ENCODE measurements at regions not wholly inside any gene's neighbourhood (a gene's known extent, or its start where the extent isn't known, plus 50 kb on each side); places are given as distances from the start of the nearest gene placed in this dataset.

- DNase-seq (ENCODE audit: low spot score) = no peak
- Mint-ChIP-seq H3K4me1 (ENCODE audit: low read depth in 2 of 2) (peaks cover 0 to 3% of the 10 kb centered on the region in 2 donors), H3K9me3 (no peaks in the 10 kb centered on the region), H3K4me3 (no peak overlapping the region), H3K27me3 (no peaks in the 10 kb centered on the region), H3K27ac (no peak overlapping the region), H3K36me3 (no peaks in the 10 kb centered on the region)
- no peak for ATAC-seq
Measured at GRCh38 chr7:138228769-138229168, 152.5 kb downstream of the AKR1D1 start.

GRCh38 chr7:138233189-138233588, 156.9 kb downstream of the AKR1D1 start:
- Mint-ChIP-seq H3K4me1 (ENCODE audit: low read depth in 2 of 2) (no peaks in the 10 kb centered on the region), H3K9me3 (no peaks in the 10 kb centered on the region), H3K4me3 (no peak overlapping the region), H3K36me3 (no peaks in the 10 kb centered on the region), H3K27ac (no peak overlapping the region), H3K27me3 (no peaks in the 10 kb centered on the region)
- DNase-seq (ENCODE audit: low spot score) = no peak
- ATAC-seq = no peak

DNA sequence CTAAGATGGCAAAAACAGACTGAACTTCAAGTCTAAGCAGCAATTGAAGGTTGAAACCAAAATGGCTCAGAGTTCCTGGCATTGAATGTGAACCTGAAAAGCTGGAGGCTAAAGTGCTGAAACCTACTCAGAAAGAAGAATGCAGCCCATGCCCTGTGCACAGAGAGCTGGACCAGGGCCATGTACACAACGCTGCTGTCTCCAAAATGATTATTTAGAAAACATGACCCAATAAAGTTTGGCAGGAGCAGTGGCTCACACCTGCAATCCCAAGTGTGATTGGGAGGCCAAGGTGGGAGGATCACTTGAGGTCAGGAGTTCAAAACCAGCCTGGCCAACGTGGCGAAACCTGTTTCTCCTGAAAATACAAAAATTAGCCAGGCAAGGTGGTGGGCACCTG, 158.9 kb downstream of the AKR1D1 start:
- Mint-ChIP-seq H3K36me3 (no peaks in the 10 kb centered on the region), H3K27ac (no peak overlapping the region), H3K4me1 (ENCODE audit: low read depth in 2 of 2) (no peaks in the 10 kb centered on the region), H3K27me3 (no peaks in the 10 kb centered on the region), H3K9me3 (peaks cover 3% of the 10 kb centered on the region), H3K4me3 (no peak overlapping the region)
- ATAC-seq = no peak
- no peak for DNase-seq (ENCODE audit: low spot score)

DNA sequence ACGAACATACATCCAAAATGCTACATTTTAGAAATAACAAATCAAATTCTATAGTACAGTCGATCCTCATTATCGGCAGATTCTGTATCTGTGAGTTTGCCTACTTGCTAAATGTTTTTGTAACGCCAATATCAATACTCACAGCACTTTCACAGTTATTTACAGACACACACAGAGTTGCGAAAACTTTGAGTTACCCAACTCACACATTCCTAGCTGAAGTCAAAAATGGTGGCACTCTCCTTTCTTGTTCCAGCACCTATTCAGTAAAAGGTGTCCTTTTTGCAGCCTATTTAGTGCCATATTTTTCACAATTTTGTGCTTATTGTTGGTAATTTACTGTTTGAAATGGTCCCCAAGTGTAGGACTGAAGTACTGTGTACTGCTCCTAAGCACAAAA, 161.7 kb downstream of the AKR1D1 start:
- no peaks in the 10 kb centered on the region for H3K4me1 Mint-ChIP-seq (ENCODE audit: low read depth in 2 of 2)
- H3K27me3 Mint-ChIP-seq = no peaks in the 10 kb centered on the region
- no peak overlapping the region for H3K4me3 Mint-ChIP-seq
- H3K27ac Mint-ChIP-seq = no peak overlapping the region
- DNase-seq (ENCODE audit: low spot score) (no peak), ATAC-seq (no peak)
- no peaks in the 10 kb centered on the region for H3K36me3 Mint-ChIP-seq
- peaks cover 3% of the 10 kb centered on the region for H3K9me3 Mint-ChIP-seq

DNA sequence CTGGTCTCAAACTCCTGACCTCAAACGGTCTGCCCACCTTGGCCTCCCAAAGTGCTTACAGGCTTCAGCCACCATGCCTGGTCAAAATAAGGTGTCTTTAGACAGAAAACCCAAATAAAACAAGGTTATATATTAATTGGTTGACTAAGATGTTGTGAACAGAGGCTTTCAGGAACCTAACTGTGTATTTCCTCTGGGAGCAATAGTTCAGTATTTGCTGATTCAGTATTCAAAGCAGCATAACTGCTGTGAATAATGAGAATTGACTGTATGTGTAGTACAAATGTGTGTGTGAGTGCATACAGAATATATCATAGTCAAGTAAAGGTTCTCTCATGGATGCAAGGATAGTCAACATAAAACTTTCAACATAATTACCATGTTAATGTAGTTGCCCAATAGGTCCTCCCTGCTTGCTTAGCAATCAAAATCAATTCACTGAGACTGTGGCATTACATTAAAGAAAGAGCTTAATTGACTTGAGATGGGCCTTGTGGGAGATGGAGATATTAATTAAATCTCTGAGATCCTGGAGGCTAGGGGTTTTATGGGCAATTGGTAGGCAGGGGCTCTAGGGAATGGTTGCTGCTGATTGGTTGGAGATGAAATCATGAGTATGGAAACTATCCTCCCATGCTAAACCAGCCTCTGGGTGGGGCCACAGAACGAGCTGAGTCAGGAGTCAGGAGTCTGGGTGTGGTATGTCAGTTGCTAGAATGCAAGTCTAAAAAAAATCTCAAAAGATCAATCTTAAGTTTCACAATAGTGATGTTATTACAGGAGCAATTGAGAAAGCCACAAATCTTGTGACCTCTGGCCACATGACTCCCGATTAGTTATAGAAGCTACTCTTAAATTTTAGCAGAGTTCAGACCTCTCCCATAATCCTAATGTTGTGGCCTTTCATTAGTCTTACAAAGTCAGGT, 162.7 kb downstream of the AKR1D1 start:
- no peak overlapping the region for H3K27ac Mint-ChIP-seq
- H3K4me3 Mint-ChIP-seq = no peak overlapping the region
- no peaks in the 10 kb centered on the region for H3K4me1 Mint-ChIP-seq (ENCODE audit: low read depth in 2 of 2)
- ATAC-seq = no peak
- no peaks in the 10 kb centered on the region for H3K27me3 Mint-ChIP-seq
- no peaks in the 10 kb centered on the region for H3K36me3 Mint-ChIP-seq
- H3K9me3 Mint-ChIP-seq = peaks cover 3% of the 10 kb centered on the region
- no peak for DNase-seq (ENCODE audit: low spot score)

DNA sequence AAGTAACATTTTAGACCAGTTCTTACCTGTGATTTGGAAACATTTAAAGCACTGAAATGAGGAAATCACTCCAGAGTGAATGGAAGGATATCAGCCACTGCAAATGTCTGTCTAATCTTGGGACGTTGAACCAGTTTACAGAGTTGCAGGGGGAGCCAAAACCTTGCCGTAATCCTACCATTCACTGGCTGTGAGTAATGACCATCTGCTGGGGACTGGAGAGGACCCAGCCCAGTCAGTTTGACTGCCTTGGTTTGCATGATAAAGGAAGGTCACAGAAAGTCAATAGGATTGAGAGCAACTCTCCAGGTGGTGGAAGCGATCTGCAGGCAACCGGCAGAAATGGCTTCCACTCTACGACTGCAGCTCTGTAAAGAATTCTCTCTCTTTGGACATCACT, 167.2 kb downstream of the AKR1D1 start:
- ATAC-seq (no peak), DNase-seq (ENCODE audit: low spot score) (no peak)
- Mint-ChIP-seq H3K9me3 (peaks cover 9% of the 10 kb centered on the region), H3K27me3 (peaks cover 0 to 15% of the 10 kb centered on the region in 2 donors), H3K4me3 (no peak overlapping the region), H3K36me3 (no peaks in the 10 kb centered on the region), H3K4me1 (ENCODE audit: low read depth in 2 of 2) (no peaks in the 10 kb centered on the region), H3K27ac (no peak overlapping the region)

- H3K4me1 Mint-ChIP-seq (ENCODE audit: low read depth in 2 of 2) = no peaks in the 10 kb centered on the region
- H3K27ac Mint-ChIP-seq = no peak overlapping the region
- DNase-seq (ENCODE audit: low spot score) (no peak), ATAC-seq (no peak)
- H3K27me3 Mint-ChIP-seq = peaks cover 0 to 15% of the 10 kb centered on the region in 2 donors
- H3K4me3 Mint-ChIP-seq = no peak overlapping the region
- H3K9me3 Mint-ChIP-seq = peaks cover 9% of the 10 kb centered on the region
- H3K36me3 Mint-ChIP-seq = no peaks in the 10 kb centered on the region
Measured at GRCh38 chr7:138243836-138244235, 167.6 kb downstream of the AKR1D1 start.

- DNase-seq (ENCODE audit: low spot score) = no peak
- Mint-ChIP-seq H3K27me3 (peaks cover 0 to 15% of the 10 kb centered on the region in 2 donors), H3K27ac (no peak overlapping the region), H3K9me3 (peaks cover 7% of the 10 kb centered on the region), H3K4me1 (ENCODE audit: low read depth in 2 of 2) (no peaks in the 10 kb centered on the region), H3K36me3 (no peaks in the 10 kb centered on the region), H3K4me3 (no peak overlapping the region)
- ATAC-seq = no peak
Measured at GRCh38 chr7:138244606-138245005, 168.3 kb downstream of the AKR1D1 start.

DNA sequence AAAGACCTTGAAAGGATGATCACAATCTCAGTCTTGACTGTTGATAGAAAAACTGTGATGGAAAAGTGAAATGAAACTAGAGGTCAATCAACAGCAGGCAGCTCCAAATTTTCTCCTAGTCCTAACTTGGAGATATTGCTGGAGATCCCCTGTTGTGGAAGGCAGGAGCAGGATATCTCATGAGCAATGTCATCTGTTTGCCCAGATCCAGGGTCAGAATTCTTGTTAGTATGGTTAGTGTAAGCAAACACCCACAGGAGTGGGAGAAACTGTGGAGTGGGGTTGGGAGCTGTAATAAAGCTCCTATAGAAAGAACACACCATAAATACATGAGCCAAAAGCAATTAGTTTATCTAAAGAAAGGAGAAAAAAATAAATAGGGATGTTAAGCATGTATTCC, 169.0 kb downstream of the AKR1D1 start:
- no peaks in the 10 kb centered on the region for H3K4me1 Mint-ChIP-seq (ENCODE audit: low read depth in 2 of 2)
- peaks cover 7% of the 10 kb centered on the region for H3K9me3 Mint-ChIP-seq
- ATAC-seq (no peak), DNase-seq (ENCODE audit: low spot score) (no peak)
- H3K36me3 Mint-ChIP-seq = no peaks in the 10 kb centered on the region
- H3K27ac Mint-ChIP-seq = no peak overlapping the region
- H3K27me3 Mint-ChIP-seq = peaks cover 0 to 15% of the 10 kb centered on the region in 2 donors
- no peak overlapping the region for H3K4me3 Mint-ChIP-seq

GRCh38 chr7:138245682-138246081, 169.4 kb downstream of the AKR1D1 start:
- Mint-ChIP-seq H3K4me3 (no peak overlapping the region), H3K27ac (no peak overlapping the region), H3K36me3 (no peaks in the 10 kb centered on the region), H3K4me1 (ENCODE audit: low read depth in 2 of 2) (no peaks in the 10 kb centered on the region), H3K9me3 (peaks cover 7% of the 10 kb centered on the region), H3K27me3 (peaks cover 0 to 15% of the 10 kb centered on the region in 2 donors)
- DNase-seq (ENCODE audit: low spot score) = no peak
- no peak for ATAC-seq

DNA sequence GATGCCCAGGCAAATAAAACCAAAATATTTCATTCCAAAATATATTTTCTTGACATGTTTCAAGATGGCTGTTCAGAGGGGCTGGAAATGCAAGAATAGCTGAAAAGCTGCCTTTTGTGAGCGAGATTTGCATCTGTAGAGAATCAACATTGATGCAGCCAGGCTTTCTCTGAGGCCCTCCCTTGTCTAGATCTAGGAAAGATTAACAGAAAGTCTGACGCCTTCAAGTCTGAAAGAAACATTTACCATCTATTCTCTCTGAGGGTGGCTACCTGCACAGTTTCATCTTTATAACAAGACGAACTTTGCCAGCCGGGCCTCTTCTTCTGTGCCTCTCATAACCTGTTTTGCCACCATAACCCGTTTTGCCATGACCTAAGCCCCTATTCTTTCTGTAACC, 170.2 kb downstream of the AKR1D1 start:
- Mint-ChIP-seq H3K36me3 (no peaks in the 10 kb centered on the region), H3K27me3 (peaks cover 0 to 15% of the 10 kb centered on the region in 2 donors), H3K4me1 (ENCODE audit: low read depth in 2 of 2) (no peaks in the 10 kb centered on the region), H3K27ac (no peak overlapping the region), H3K9me3 (peaks cover 7% of the 10 kb centered on the region), H3K4me3 (no peak overlapping the region)
- ATAC-seq (no peak), DNase-seq (ENCODE audit: low spot score) (no peak)

DNA sequence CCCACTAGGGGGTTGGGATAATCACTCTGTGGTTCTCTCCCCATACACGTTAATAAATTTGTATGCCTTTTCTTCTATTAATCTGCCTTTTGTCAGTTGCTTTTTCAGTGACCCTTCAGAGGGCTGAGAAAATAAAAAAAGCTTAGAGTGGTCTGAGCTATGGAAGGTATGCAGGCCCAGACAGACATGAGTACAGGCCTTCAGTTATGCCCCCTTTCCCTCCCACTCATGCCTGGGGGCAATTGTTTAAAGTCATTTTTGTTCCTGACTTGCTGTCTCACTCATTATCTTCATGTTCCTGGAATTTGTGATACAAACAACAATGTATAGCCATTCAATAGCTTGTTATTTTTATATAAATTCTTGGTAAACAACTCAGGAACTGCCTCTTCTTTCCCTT, 170.8 kb downstream of the AKR1D1 start:
- H3K4me3 Mint-ChIP-seq = no peak overlapping the region
- H3K36me3 Mint-ChIP-seq = no peaks in the 10 kb centered on the region
- ATAC-seq = no peak
- peaks cover 7% of the 10 kb centered on the region for H3K9me3 Mint-ChIP-seq
- no peaks in the 10 kb centered on the region for H3K4me1 Mint-ChIP-seq (ENCODE audit: low read depth in 2 of 2)
- DNase-seq (ENCODE audit: low spot score) = no peak
- no peak overlapping the region for H3K27ac Mint-ChIP-seq
- peaks cover 0 to 15% of the 10 kb centered on the region in 2 donors for H3K27me3 Mint-ChIP-seq

DNA sequence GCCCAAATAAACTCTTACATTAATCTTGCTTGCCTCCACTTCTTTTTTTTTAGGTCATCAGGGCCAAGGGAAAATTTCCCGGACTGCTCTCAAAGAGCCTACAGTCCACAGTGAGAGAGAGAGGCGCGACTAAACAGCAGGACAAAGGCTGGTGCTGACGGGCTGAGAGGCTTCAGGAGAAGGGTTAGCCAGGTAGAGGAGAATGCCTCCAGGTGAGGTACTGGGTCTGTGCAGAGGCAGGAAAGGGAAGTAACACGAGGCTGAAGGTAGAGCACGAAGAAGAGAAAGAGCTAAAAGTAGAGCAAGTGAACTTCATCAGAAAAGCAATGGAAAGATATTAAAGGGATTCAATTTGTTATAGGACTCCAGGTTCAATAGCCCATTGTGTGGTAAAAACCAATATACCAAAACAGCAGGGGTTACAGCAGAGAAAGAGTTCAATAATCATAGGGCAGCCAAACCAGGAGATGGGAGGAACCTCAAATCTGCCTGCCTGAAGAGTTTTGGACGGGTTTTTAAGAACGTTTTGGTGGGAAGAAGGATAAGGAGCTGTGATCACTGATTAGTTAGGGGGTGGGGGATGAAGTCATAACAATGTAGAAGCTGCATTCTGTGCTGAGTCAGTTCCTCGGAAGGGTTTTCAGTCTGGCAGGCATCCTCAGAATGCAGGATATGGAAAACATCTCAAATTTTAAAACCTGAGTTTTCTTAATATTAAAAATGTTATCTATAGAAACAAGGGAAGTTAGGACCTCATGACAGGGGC, 171.5 kb downstream of the AKR1D1 start:
- no peak for ATAC-seq
- H3K4me3 Mint-ChIP-seq = no peak overlapping the region
- no peak overlapping the region for H3K27ac Mint-ChIP-seq
- H3K4me1 Mint-ChIP-seq (ENCODE audit: low read depth in 2 of 2) = no peaks in the 10 kb centered on the region
- peaks cover 0 to 15% of the 10 kb centered on the region in 2 donors for H3K27me3 Mint-ChIP-seq
- no peaks in the 10 kb centered on the region for H3K36me3 Mint-ChIP-seq
- DNase-seq (ENCODE audit: low spot score) = no peak
- peaks cover 7% of the 10 kb centered on the region for H3K9me3 Mint-ChIP-seq

- no peak overlapping the region for H3K27ac Mint-ChIP-seq
- no peak for DNase-seq (ENCODE audit: low spot score)
- peaks cover 7% of the 10 kb centered on the region for H3K9me3 Mint-ChIP-seq
- ATAC-seq = no peak
- no peaks in the 10 kb centered on the region for H3K36me3 Mint-ChIP-seq
- H3K27me3 Mint-ChIP-seq = peaks cover 0 to 15% of the 10 kb centered on the region in 2 donors
- no peaks in the 10 kb centered on the region for H3K4me1 Mint-ChIP-seq (ENCODE audit: low read depth in 2 of 2)
- no peak overlapping the region for H3K4me3 Mint-ChIP-seq
Measured at GRCh38 chr7:138248609-138249008, 172.3 kb downstream of the AKR1D1 start.

Data from natural killer cell treated with Interleukin-12 subunit alpha and Interleukin-12 subunit beta and Interleukin-15 and Interleukin-18, amount 100 ng/mL, for 72 hours (primary cell).